DND-41 (cell line): ENCODE measurements at regions not wholly inside any gene's neighbourhood (a gene's known extent, or its start where the extent isn't known, plus 50 kb on each side); places are given as distances from the start of the nearest gene placed in this dataset.

Experiments
- EZH2 ChIP-seq: IDR thresholded peaks from 3 replicates; pipeline ENCODE4 v1.6.1; 2012; ENCODE audit warnings: borderline replicate concordance, low read depth, mild to moderate bottlenecking, moderate library complexity, low read length, inconsistent platforms; ENCODE audit not compliant: severe bottlenecking
- TF ChIP-seq, protein P1 (sequence below): IDR thresholded peaks from 2 replicates; pipeline ENCODE4 v1.5.1; 2012; ENCODE audit warnings: borderline replicate concordance, low read length, moderate library complexity, mild to moderate bottlenecking; ENCODE audit not compliant: poor library complexity, severe bottlenecking; ENCODE audit errors: extremely low read depth

DNA sequence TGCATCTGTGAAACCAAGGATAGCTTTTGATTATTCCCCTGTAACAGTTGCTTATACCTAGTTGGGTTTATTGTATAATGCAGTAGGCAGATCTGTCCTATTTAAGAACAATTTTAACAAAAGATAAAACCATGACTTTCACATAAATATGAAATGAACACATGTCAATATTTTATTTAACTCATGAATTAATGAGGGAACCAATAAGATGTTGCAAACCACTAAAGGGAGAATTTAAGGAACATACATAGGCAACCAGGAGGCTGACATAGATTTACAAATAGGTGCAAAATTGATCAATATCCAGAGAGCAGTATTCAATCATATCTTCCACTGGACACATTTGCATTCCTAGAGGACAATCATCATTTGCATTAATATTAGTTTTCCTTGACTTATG lies 280.0 kb upstream of the BRINP1 start:
- TF ChIP-seq, protein P1, sequence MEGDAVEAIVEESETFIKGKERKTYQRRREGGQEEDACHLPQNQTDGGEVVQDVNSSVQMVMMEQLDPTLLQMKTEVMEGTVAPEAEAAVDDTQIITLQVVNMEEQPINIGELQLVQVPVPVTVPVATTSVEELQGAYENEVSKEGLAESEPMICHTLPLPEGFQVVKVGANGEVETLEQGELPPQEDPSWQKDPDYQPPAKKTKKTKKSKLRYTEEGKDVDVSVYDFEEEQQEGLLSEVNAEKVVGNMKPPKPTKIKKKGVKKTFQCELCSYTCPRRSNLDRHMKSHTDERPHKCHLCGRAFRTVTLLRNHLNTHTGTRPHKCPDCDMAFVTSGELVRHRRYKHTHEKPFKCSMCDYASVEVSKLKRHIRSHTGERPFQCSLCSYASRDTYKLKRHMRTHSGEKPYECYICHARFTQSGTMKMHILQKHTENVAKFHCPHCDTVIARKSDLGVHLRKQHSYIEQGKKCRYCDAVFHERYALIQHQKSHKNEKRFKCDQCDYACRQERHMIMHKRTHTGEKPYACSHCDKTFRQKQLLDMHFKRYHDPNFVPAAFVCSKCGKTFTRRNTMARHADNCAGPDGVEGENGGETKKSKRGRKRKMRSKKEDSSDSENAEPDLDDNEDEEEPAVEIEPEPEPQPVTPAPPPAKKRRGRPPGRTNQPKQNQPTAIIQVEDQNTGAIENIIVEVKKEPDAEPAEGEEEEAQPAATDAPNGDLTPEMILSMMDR = no peak
- TF ChIP-seq EZH2 = no peak
